ENCODE measurements at regions not wholly inside any gene's neighbourhood (a gene's known extent, or its start where the extent isn't known, plus 50 kb on each side); places are given as distances from the start of the nearest gene placed in this dataset.

DNA sequence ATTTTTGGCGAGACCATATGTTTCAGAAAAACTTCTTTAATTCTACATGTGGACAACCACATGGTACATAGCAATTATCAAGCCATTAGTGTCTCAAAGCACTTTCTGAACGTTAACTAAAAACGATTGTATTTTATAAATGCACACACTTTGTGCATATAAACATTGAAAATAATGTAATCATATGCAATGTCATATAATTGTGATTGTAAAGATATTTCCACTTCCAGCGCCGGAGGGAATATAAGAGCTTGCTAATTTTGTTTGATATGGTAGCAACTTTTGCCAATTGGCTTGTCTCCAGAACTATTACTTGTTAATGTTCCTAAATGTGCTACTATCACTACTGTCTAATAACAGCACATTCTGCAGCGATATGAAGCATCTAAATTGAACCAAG, 162.3 kb upstream of the SMIM31 start:
- H3K27ac Mint-ChIP-seq = no peak overlapping the region
- Histone ChIP-seq H3T11ph (ENCODE audit: low read length) (no peak overlapping the region), H2BK120ac (ENCODE audit: low read depth, low read length, poor library complexity, severe bottlenecking) (no peak overlapping the region), H3K9ac (ENCODE audit: extremely low read depth, insufficient read length, low read length) (no peak overlapping the region), H3K56ac (ENCODE audit: insufficient read length, low read depth, low read length) (no peak overlapping the region), H3K79me2 (ENCODE audit: insufficient read depth, low read length) (no peaks in the 10 kb centered on the region), H2AK5ac (ENCODE audit: insufficient read length, low read length) (no peak overlapping the region), H4K20me1 (ENCODE audit: control insufficient read depth, insufficient read depth, insufficient read length) (no peaks in the 10 kb centered on the region), H3K9me3 (ENCODE audit: control insufficient read depth, low read depth, low read length) (no peaks in the 10 kb centered on the region), H3K79me1 (ENCODE audit: insufficient read depth, low read depth, low read length, poor library complexity, severe bottlenecking) (no peaks in the 10 kb centered on the region), H3K14ac (ENCODE audit: insufficient read depth, low read length) (no peak overlapping the region), H2BK12ac (ENCODE audit: insufficient read length, low read depth, low read length) (no peak overlapping the region), H2BK5ac (ENCODE audit: insufficient read length, low read length) (no peak overlapping the region), H3K4me2 (ENCODE audit: insufficient read depth, insufficient read length, low read length) (no peak overlapping the region), H3K4ac (ENCODE audit: low read depth, low read length) (no peak overlapping the region), H3K27me3 (ENCODE audit: insufficient read depth, low read length) (no peaks in the 10 kb centered on the region), H3K23me2 (ENCODE audit: insufficient read length, low read depth, low read length, poor library complexity, severe bottlenecking) (no peaks in the 10 kb centered on the region), H2BK20ac (ENCODE audit: low read depth, low read length, poor library complexity, severe bottlenecking) (no peak overlapping the region), H3K23ac (ENCODE audit: insufficient read length, low read depth, low read length) (no peak overlapping the region), H4K91ac (ENCODE audit: insufficient read length, low read depth, low read length) (no peak overlapping the region), H4K8ac (replicated peaks; ENCODE audit: insufficient read length, low read depth, low read length) (no peak overlapping the region), H2AFZ (ENCODE audit: low read length) (no peak overlapping the region), H4K5ac (ENCODE audit: insufficient read length, low read depth, low read length) (no peak overlapping the region), H3K18ac (ENCODE audit: insufficient read length, low read depth, low read length) (no peak overlapping the region), H3K4me1 (ENCODE audit: insufficient read depth, low read length) (no peaks in the 10 kb centered on the region), H2BK15ac (ENCODE audit: low read depth, low read length) (no peak overlapping the region), H3K27ac (ENCODE audit: insufficient read length, low read depth, low read length) (no peak overlapping the region)
- DNase-seq = no peak
- H3K4me1 Mint-ChIP-seq = no peaks in the 10 kb centered on the region
- WGBS (ENCODE audit: extremely low coverage, insufficient read length, low lambda C conversion rate) = no CpG with 5 or more reads among the region's 6 CpGs
- no peak overlapping the region for H3K4me3 Mint-ChIP-seq
- no peaks in the 10 kb centered on the region; the same call in 1 of the 2 replicates for H3K27me3 Mint-ChIP-seq (ENCODE audit: low read depth)
- TF ChIP-seq, protein P1, sequence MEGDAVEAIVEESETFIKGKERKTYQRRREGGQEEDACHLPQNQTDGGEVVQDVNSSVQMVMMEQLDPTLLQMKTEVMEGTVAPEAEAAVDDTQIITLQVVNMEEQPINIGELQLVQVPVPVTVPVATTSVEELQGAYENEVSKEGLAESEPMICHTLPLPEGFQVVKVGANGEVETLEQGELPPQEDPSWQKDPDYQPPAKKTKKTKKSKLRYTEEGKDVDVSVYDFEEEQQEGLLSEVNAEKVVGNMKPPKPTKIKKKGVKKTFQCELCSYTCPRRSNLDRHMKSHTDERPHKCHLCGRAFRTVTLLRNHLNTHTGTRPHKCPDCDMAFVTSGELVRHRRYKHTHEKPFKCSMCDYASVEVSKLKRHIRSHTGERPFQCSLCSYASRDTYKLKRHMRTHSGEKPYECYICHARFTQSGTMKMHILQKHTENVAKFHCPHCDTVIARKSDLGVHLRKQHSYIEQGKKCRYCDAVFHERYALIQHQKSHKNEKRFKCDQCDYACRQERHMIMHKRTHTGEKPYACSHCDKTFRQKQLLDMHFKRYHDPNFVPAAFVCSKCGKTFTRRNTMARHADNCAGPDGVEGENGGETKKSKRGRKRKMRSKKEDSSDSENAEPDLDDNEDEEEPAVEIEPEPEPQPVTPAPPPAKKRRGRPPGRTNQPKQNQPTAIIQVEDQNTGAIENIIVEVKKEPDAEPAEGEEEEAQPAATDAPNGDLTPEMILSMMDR (conservative IDR thresholded peaks at IDR 0.05) = no peak
- peaks cover 3 to 5% (median 3%) of the 10 kb centered on the region in 3 experiments; a peak in 4 of 7 replicates for H3K36me3 Mint-ChIP-seq (ENCODE audit: insufficient read depth in 1 of 3, low read depth in 3 of 3)
- H3K9me3 Mint-ChIP-seq = peaks cover 4 to 8% of the 10 kb centered on the region in 2 experiments
